ENCODE measurements at regions not wholly inside any gene's neighbourhood (a gene's known extent, or its start where the extent isn't known, plus 50 kb on each side); places are given as distances from the start of the nearest gene placed in this dataset.

GRCh38 chr17:72542317-72542716, 421.5 kb downstream of the SOX9 start:
- no peak for TF ChIP-seq GATA2 (IDR thresholded peaks at IDR 0.05; ENCODE audit: low read depth, low read length)
- TF ChIP-seq GATA3 (IDR thresholded peaks at IDR 0.05; ENCODE audit: low read depth, low read length): no peak
